Gastrocnemius medialis (tissue), 4 donors: ENCODE measurements at regions not wholly inside any gene's neighbourhood (a gene's known extent, or its start where the extent isn't known, plus 50 kb on each side); places are given as distances from the start of the nearest gene placed in this dataset.

Experiments used
- CTCF ChIP-seq, 5 experiments: fragments of 450-650 bp in 3 of 5; fragments of 200-600 bp in 2 of 5; sonication (generic) in 2 of 5; IDR thresholded peaks in 4 of 5; conservative IDR thresholded peaks in 1 of 5; 1 replicate in 4 of 5; 2 replicates in 1 of 5; pipeline ENCODE4 v1.5.1; 2016 to 2019; ENCODE audit warnings: antibody characterized with exemption in 5 of 5, mild to moderate bottlenecking in 3 of 5, moderate library complexity in 3 of 5
- POLR2A ChIP-seq, 2 donors: fragments of 450-650 bp; IDR thresholded peaks; one replicate each; pipeline ENCODE4 v1.6.1; 2017; ENCODE audit warnings: antibody characterized with exemption in 2 of 2, mild to moderate bottlenecking in 2 of 2, moderate library complexity in 2 of 2

GRCh38 chr18:2390158-2390557 is 181.1 kb downstream of the METTL4 start:
- no peak for TF ChIP-seq CTCF (IDR thresholded peaks at IDR 0.05 in 4 of 5, conservative IDR thresholded peaks at IDR 0.05 in 1 of 5)
- TF ChIP-seq POLR2A (IDR thresholded peaks at IDR 0.05): no peak
